Stimulated activated CD8-positive, alpha-beta memory T cell treated with anti-CD3 and anti-CD28 coated beads, Interleukin-7, amount 100 ng/mL, for 24 hours (primary cell): ENCODE measurements at regions not wholly inside any gene's neighbourhood (a gene's known extent, or its start where the extent isn't known, plus 50 kb on each side); places are given as distances from the start of the nearest gene placed in this dataset.
"Not testable (repeated sequence)": the region's sequence is repeated elsewhere in the genome, so short reads cannot be mapped to it uniquely, and the experiment has no call there.

Experiments used
- DNase-seq: peaks from one replicate; pipeline ENCODE4 v3.0.0-alpha.2; 2020; ENCODE audit warnings: low read depth

GRCh38 chr10:3877211-3878000 lies 92.4 kb upstream of the KLF6 start:
- no peak for DNase-seq

GRCh38 chr10:3876350-3876962 lies 91.4 kb upstream of the KLF6 start:
- DNase-seq: no peak

- DNase-seq: no peak
Observed at GRCh38 chr10:3875842-3876235, 90.8 kb upstream of the KLF6 start.

GRCh38 chr10:3874990-3875841 lies 90.2 kb upstream of the KLF6 start:
- no peak for DNase-seq

- not testable (repeated sequence) for DNase-seq
Observed at GRCh38 chr10:3874610-3874989, 89.6 kb upstream of the KLF6 start.

- no peak for DNase-seq
Observed at GRCh38 chr10:3873728-3874461, 88.9 kb upstream of the KLF6 start.

GRCh38 chr10:3872712-3873329 lies 87.8 kb upstream of the KLF6 start:
- no peak for DNase-seq

GRCh38 chr10:3871424-3871996 lies 86.5 kb upstream of the KLF6 start:
- DNase-seq: no peak

- no peak for DNase-seq
Observed at GRCh38 chr10:3869036-3869435, 84.0 kb upstream of the KLF6 start.

- DNase-seq: no peak
Observed at GRCh38 chr10:3868271-3868664, 83.3 kb upstream of the KLF6 start.

- DNase-seq: no peak
Observed at GRCh38 chr10:3867454-3868270, 82.7 kb upstream of the KLF6 start.

- no peak for DNase-seq
Observed at GRCh38 chr10:3866332-3866731, 81.3 kb upstream of the KLF6 start.

- no peak for DNase-seq
Observed at GRCh38 chr10:3865565-3865964, 80.6 kb upstream of the KLF6 start.

GRCh38 chr10:3861795-3862194 lies 76.8 kb upstream of the KLF6 start:
- DNase-seq: no peak

GRCh38 chr10:3858051-3858845 lies 73.2 kb upstream of the KLF6 start:
- DNase-seq: no peak

GRCh38 chr10:3857318-3857717 lies 72.3 kb upstream of the KLF6 start:
- no peak for DNase-seq

- no peak for DNase-seq
Observed at GRCh38 chr10:3856593-3856992, 71.6 kb upstream of the KLF6 start.

- DNase-seq: no peak
Observed at GRCh38 chr10:3853547-3854303, 68.7 kb upstream of the KLF6 start.

GRCh38 chr10:3853016-3853415 lies 68.0 kb upstream of the KLF6 start:
- DNase-seq: no peak
